SU-DHL-6 (cell line): ENCODE measurements at regions not wholly inside any gene's neighbourhood (a gene's known extent, or its start where the extent isn't known, plus 50 kb on each side); places are given as distances from the start of the nearest gene placed in this dataset.

ENCODE experiments used
- EZH2phosphoT487 ChIP-seq: fragments of 200-600 bp; sonication (generic), shearing (Covaris generic); conservative IDR thresholded peaks from 2 replicates; pipeline ENCODE4 v1.6.1; 2018; ENCODE audit warnings: mild to moderate bottlenecking, antibody characterized with exemption, low read length, moderate library complexity, mixed read lengths
- TF ChIP-seq, protein P1 (sequence below): fragments of 200-600 bp; sonication (generic); IDR thresholded peaks from one replicate; pipeline ENCODE4 v1.5.1; 2017; ENCODE audit warnings: antibody characterized with exemption, mild to moderate bottlenecking, low read length, moderate library complexity; ENCODE audit not compliant: insufficient read depth, poor library complexity, severe bottlenecking

- TF ChIP-seq, protein P1, sequence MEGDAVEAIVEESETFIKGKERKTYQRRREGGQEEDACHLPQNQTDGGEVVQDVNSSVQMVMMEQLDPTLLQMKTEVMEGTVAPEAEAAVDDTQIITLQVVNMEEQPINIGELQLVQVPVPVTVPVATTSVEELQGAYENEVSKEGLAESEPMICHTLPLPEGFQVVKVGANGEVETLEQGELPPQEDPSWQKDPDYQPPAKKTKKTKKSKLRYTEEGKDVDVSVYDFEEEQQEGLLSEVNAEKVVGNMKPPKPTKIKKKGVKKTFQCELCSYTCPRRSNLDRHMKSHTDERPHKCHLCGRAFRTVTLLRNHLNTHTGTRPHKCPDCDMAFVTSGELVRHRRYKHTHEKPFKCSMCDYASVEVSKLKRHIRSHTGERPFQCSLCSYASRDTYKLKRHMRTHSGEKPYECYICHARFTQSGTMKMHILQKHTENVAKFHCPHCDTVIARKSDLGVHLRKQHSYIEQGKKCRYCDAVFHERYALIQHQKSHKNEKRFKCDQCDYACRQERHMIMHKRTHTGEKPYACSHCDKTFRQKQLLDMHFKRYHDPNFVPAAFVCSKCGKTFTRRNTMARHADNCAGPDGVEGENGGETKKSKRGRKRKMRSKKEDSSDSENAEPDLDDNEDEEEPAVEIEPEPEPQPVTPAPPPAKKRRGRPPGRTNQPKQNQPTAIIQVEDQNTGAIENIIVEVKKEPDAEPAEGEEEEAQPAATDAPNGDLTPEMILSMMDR = no peak
- no peak for TF ChIP-seq EZH2phosphoT487
These were observed 55.6 kb upstream of the ZMYND8 start for GRCh38 chr20:47412083-47412482.
